GM18867 (cell line): ENCODE measurements at regions not wholly inside any gene's neighbourhood (a gene's known extent, or its start where the extent isn't known, plus 50 kb on each side); places are given as distances from the start of the nearest gene placed in this dataset.
"Not testable (repeated sequence)": the region's sequence is repeated elsewhere in the genome, so short reads cannot be mapped to it uniquely, and the experiment has no call there.

ENCODE experiments used
- ATAC-seq: cut with Tn5 transposase; IDR thresholded peaks from one replicate; pipeline ENCODE4 v1.9.1; 2021; ENCODE audit warnings: mild to moderate bottlenecking, moderate library complexity; ENCODE audit not compliant: unreplicated experiment

GRCh38 chr9:34907044-34907443 is 51.0 kb upstream of the PHF24 start:
- no peak for ATAC-seq

- peak; percentile 73 for ATAC-seq
Measured at GRCh38 chr9:34899535-34900158, 58.4 kb upstream of the PHF24 start.

GRCh38 chr9:34898846-34899245 is 59.2 kb upstream of the PHF24 start:
- ATAC-seq, result no peak

GRCh38 chr9:34896112-34896511 is 62.0 kb upstream of the PHF24 start:
- no peak for ATAC-seq

GRCh38 chr9:34892886-34893285 is 65.2 kb upstream of the PHF24 start:
- no peak for ATAC-seq

- no peak for ATAC-seq
Measured at GRCh38 chr9:34891386-34891785, 66.7 kb upstream of the PHF24 start.

- ATAC-seq, result no peak
Measured at GRCh38 chr9:34887841-34888240, 70.2 kb upstream of the PHF24 start.

GRCh38 chr9:34884747-34885189 is 73.3 kb upstream of the PHF24 start:
- ATAC-seq, result peak; percentile 75

GRCh38 chr9:34876096-34876495 is 82.0 kb upstream of the PHF24 start:
- no peak for ATAC-seq

- no peak for ATAC-seq
Measured at GRCh38 chr9:34869390-34869789, 88.7 kb upstream of the PHF24 start.

GRCh38 chr9:34866614-34867013 is 91.5 kb upstream of the PHF24 start:
- no peak for ATAC-seq

- no peak for ATAC-seq
Measured at GRCh38 chr9:34863426-34863825, 94.7 kb upstream of the PHF24 start.

GRCh38 chr9:34862836-34863235 is 95.2 kb upstream of the PHF24 start:
- no peak for ATAC-seq

- no peak for ATAC-seq
Measured at GRCh38 chr9:34862043-34862442, 96.0 kb upstream of the PHF24 start.

- not testable (repeated sequence) for ATAC-seq
Measured at GRCh38 chr9:34855016-34855415, 103.1 kb upstream of the PHF24 start.

GRCh38 chr9:34830068-34830467 is 120.1 kb upstream of the CCL21 start:
- ATAC-seq, result no peak

- ATAC-seq, result no peak
Measured at GRCh38 chr9:34826999-34827538, 117.1 kb upstream of the CCL21 start.

GRCh38 chr9:34825775-34826174 is 115.8 kb upstream of the CCL21 start:
- ATAC-seq, result no peak

- ATAC-seq, result no peak
Measured at GRCh38 chr9:34823778-34824177, 113.8 kb upstream of the CCL21 start.

GRCh38 chr9:34810187-34810524 is 100.2 kb upstream of the CCL21 start:
- ATAC-seq, result no peak

GRCh38 chr9:34809504-34810186 is 99.7 kb upstream of the CCL21 start:
- no peak for ATAC-seq

- ATAC-seq, result no peak
Measured at GRCh38 chr9:34802916-34803315, 93.0 kb upstream of the CCL21 start.

- no peak for ATAC-seq
Measured at GRCh38 chr9:34797367-34797766, 87.4 kb upstream of the CCL21 start.
